ENCODE measurements at regions not wholly inside any gene's neighbourhood (a gene's known extent, or its start where the extent isn't known, plus 50 kb on each side); places are given as distances from the start of the nearest gene placed in this dataset.
A peak's percentile ranks its signal among the peaks of the same experiment; 100 is the strongest.

GRCh38 chrX:46367491-46367890 lies 177.7 kb downstream of the ZNF674 start:
- DNase-seq: no peak

GRCh38 chrX:46366381-46367207 lies 178.6 kb downstream of the ZNF674 start:
- DNase-seq: no peak

GRCh38 chrX:46354481-46354880 lies 190.7 kb downstream of the ZNF674 start:
- no peak for DNase-seq

GRCh38 chrX:46341767-46342322 lies 203.4 kb downstream of the ZNF674 start:
- DNase-seq: no peak

- no peak for DNase-seq
Measured at GRCh38 chrX:46340696-46341095, 204.5 kb downstream of the ZNF674 start.

- DNase-seq: no peak
Measured at GRCh38 chrX:46333550-46333949, 211.7 kb downstream of the ZNF674 start.

- no peak for DNase-seq
Measured at GRCh38 chrX:46330981-46331380, 214.2 kb downstream of the ZNF674 start.

GRCh38 chrX:46330513-46330912 lies 214.7 kb downstream of the ZNF674 start:
- no peak for DNase-seq

- no peak for DNase-seq
Measured at GRCh38 chrX:46328133-46328532, 217.1 kb downstream of the ZNF674 start.

GRCh38 chrX:46327566-46328115 lies 217.6 kb downstream of the ZNF674 start:
- DNase-seq: no peak

GRCh38 chrX:46326161-46326560 lies 219.1 kb downstream of the ZNF674 start:
- no peak for DNase-seq

GRCh38 chrX:46325312-46325877 lies 219.8 kb downstream of the ZNF674 start:
- DNase-seq: peak in 2 of 58 donors; percentile 0 to 2

GRCh38 chrX:46324166-46324565 lies 221.1 kb downstream of the ZNF674 start:
- no peak for DNase-seq

- peak in 1 of 58 donors; percentile 0 for DNase-seq
Measured at GRCh38 chrX:46322929-46323328, 222.3 kb downstream of the ZNF674 start.

GRCh38 chrX:46321676-46322075 lies 223.5 kb downstream of the ZNF674 start:
- no peak for DNase-seq

GRCh38 chrX:46319750-46320149 lies 225.5 kb downstream of the ZNF674 start:
- no peak for DNase-seq

- DNase-seq: no peak
Measured at GRCh38 chrX:46318551-46318950, 226.7 kb downstream of the ZNF674 start.

GRCh38 chrX:46317163-46317562 lies 228.1 kb downstream of the ZNF674 start:
- DNase-seq: no peak

- DNase-seq: no peak
Measured at GRCh38 chrX:46311581-46312120, 233.6 kb downstream of the ZNF674 start.

- peak in 1 of 58 donors; percentile 0 for DNase-seq
Measured at GRCh38 chrX:46310815-46311497, 234.3 kb downstream of the ZNF674 start.

- no peak for DNase-seq
Measured at GRCh38 chrX:46308110-46308509, 237.1 kb downstream of the ZNF674 start.

GRCh38 chrX:46306103-46306502 lies 239.1 kb downstream of the ZNF674 start:
- no peak for DNase-seq

Measured in anterior cingulate cortex (tissue), 58 donors.